Peyer's patch (tissue), 4 donors: ENCODE measurements at regions not wholly inside any gene's neighbourhood (a gene's known extent, or its start where the extent isn't known, plus 50 kb on each side); places are given as distances from the start of the nearest gene placed in this dataset.

ENCODE experiments used
- DNase-seq, 3 donors: peaks; one replicate each; pipeline ENCODE4 v3.0.0-alpha.2; 2017 to 2019
- H3K27ac ChIP-seq, 4 donors: fragments of 200-600 bp; sonication (generic); one replicate each; pipeline ENCODE4 v1.5.1; 2016 to 2019
- H3K27me3 ChIP-seq, 2 donors: fragments of 200-600 bp; sonication (generic); one replicate each; pipeline ENCODE4 v1.5.1; 2019
- H3K36me3 ChIP-seq, 3 donors: fragments of 200-600 bp; sonication (generic); one replicate each; pipeline ENCODE4 v1.5.1; 2016 to 2019
- H3K4me1 ChIP-seq, 4 donors: fragments of 200-600 bp; sonication (generic); one replicate each; pipeline ENCODE4 v1.5.1; 2016 to 2019
- H3K4me3 ChIP-seq, 4 donors: fragments of 200-600 bp; sonication (generic); 1 replicate in 3 of 4; 2 replicates in 1 of 4; pipeline ENCODE4 v1.5.1; 2016 to 2019; ENCODE audit warnings: mild to moderate bottlenecking in 1 of 4
- H3K9me3 ChIP-seq, 4 donors: fragments of 200-600 bp; sonication (generic); one replicate each; pipeline ENCODE4 v1.5.1; 2016 to 2019; ENCODE audit warnings: mild to moderate bottlenecking in 1 of 4
- POLR2A ChIP-seq, 2 donors: fragments of 450-650 bp; IDR thresholded peaks; one replicate each; pipeline ENCODE4 v1.5.1; 2017; ENCODE audit warnings: antibody characterized with exemption in 2 of 2, mild to moderate bottlenecking in 2 of 2, moderate library complexity in 2 of 2
- TF ChIP-seq, protein P1 (sequence below), 6 experiments: fragments of 450-650 bp in 4 of 6; fragments of 200-600 bp in 2 of 6; sonication (generic) in 1 of 6; IDR thresholded peaks; one replicate each; pipeline ENCODE4 v1.5.1; 2017 to 2019; ENCODE audit warnings: antibody characterized with exemption in 6 of 6, mild to moderate bottlenecking in 3 of 6, moderate library complexity in 1 of 6

DNA sequence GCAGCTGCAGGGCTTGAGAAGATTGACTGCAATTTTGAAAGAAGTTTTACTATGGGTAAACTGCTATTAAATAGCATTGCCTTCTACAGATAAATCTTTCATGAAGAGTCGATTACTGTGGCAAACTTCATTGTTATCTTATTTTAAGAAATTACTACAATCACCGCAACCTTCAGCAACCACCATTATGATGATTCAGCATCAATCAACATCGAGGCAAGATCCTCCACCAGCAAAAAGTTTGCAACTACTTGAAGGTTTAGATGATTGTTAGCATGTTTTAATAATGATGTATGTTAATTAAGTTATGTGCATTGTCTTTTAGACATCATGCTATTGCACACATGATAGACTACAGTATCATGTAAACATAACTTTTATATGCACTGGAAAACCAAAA, 1511.0 kb downstream of the FSTL5 start:
- H3K9me3 ChIP-seq = no peaks in the 10 kb centered on the region
- no peak overlapping the region for H3K4me3 ChIP-seq
- H3K27me3 ChIP-seq = no peaks in the 10 kb centered on the region
- H3K27ac ChIP-seq = no peak overlapping the region
- H3K4me1 ChIP-seq = no peaks in the 10 kb centered on the region
- no peaks in the 10 kb centered on the region for H3K36me3 ChIP-seq
- DNase-seq = no peak
- no peak for TF ChIP-seq POLR2A (IDR thresholded peaks at IDR 0.05)
- TF ChIP-seq, protein P1, sequence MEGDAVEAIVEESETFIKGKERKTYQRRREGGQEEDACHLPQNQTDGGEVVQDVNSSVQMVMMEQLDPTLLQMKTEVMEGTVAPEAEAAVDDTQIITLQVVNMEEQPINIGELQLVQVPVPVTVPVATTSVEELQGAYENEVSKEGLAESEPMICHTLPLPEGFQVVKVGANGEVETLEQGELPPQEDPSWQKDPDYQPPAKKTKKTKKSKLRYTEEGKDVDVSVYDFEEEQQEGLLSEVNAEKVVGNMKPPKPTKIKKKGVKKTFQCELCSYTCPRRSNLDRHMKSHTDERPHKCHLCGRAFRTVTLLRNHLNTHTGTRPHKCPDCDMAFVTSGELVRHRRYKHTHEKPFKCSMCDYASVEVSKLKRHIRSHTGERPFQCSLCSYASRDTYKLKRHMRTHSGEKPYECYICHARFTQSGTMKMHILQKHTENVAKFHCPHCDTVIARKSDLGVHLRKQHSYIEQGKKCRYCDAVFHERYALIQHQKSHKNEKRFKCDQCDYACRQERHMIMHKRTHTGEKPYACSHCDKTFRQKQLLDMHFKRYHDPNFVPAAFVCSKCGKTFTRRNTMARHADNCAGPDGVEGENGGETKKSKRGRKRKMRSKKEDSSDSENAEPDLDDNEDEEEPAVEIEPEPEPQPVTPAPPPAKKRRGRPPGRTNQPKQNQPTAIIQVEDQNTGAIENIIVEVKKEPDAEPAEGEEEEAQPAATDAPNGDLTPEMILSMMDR (IDR thresholded peaks at IDR 0.05) = no peak

DNA sequence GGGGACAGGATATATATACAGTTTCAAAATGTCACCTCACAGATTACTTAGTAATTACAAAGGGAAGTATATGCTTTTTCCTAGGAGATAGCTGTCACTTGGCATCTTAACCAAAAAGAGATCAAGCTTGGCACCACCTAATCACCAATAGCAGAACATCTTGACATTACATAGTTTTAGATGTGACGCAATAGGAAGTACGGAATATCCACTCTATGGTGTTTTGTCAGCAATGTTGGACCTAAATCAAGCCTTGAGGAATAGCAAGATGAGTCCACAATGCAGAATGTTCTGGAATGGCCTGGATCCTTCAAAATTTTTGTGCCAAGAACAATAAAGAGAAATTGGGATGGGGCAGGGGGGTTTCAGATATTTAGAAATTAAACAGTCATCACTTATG, 1488.2 kb downstream of the FSTL5 start:
- no peak for DNase-seq
- Histone ChIP-seq H3K27ac (no peak overlapping the region), H3K36me3 (no peaks in the 10 kb centered on the region), H3K27me3 (no peaks in the 10 kb centered on the region), H3K4me1 (no peaks in the 10 kb centered on the region), H3K9me3 (no peaks in the 10 kb centered on the region), H3K4me3 (no peak overlapping the region)
- TF ChIP-seq POLR2A (IDR thresholded peaks at IDR 0.05) = no peak
- TF ChIP-seq, protein P1 (IDR thresholded peaks at IDR 0.05) = no peak

DNA sequence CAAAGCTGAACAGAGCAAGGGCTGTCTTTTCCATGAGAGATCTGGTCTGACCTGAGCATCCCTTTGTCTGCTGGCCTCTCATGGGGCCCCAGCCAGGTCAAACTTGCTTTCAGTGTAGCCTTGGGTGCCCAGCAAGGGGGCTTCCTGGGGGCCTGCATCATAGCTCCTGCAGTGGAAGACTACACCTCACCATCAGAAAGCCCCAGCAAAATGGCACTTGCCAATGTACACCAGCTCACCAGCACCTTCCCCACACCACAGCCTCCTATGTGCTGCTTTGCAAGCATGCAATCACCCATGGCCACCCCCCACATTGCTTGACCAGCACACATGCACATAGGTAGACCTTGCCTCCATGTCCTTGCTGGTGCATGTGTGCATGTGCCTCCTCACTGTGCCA, 1478.1 kb downstream of the FSTL5 start:
- H3K9me3 ChIP-seq = no peaks in the 10 kb centered on the region
- no peaks in the 10 kb centered on the region for H3K36me3 ChIP-seq
- no peak overlapping the region for H3K27ac ChIP-seq
- H3K27me3 ChIP-seq = no peaks in the 10 kb centered on the region
- H3K4me3 ChIP-seq = no peak overlapping the region
- TF ChIP-seq, protein P1 (IDR thresholded peaks at IDR 0.05) = no peak
- TF ChIP-seq POLR2A (IDR thresholded peaks at IDR 0.05) = no peak
- no peaks in the 10 kb centered on the region for H3K4me1 ChIP-seq
- DNase-seq = no peak

DNA sequence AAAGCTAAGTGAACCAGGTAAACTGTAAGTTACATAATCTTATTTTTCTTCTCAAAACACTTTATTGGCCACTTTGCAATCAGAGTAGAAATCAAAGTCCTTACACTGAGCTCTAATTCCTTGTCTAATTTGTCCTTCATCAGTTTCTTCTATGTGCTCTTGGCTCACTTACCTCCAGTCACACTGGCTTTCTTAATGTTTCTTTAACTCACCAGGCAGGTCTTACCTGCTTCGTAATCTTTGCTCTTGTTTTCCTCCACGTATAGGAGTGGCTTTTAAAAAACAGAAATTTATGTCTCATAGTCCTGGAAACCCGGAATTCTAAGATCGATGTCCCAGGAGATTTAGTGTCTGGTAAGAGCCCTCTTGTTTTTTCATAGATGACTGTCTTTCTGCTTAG, 1462.1 kb downstream of the FSTL5 start:
- TF ChIP-seq POLR2A (IDR thresholded peaks at IDR 0.05) = no peak
- Histone ChIP-seq H3K36me3 (no peaks in the 10 kb centered on the region), H3K27ac (no peak overlapping the region), H3K4me3 (no peak overlapping the region), H3K4me1 (no peaks in the 10 kb centered on the region), H3K27me3 (no peaks in the 10 kb centered on the region), H3K9me3 (no peaks in the 10 kb centered on the region)
- DNase-seq = no peak

DNA sequence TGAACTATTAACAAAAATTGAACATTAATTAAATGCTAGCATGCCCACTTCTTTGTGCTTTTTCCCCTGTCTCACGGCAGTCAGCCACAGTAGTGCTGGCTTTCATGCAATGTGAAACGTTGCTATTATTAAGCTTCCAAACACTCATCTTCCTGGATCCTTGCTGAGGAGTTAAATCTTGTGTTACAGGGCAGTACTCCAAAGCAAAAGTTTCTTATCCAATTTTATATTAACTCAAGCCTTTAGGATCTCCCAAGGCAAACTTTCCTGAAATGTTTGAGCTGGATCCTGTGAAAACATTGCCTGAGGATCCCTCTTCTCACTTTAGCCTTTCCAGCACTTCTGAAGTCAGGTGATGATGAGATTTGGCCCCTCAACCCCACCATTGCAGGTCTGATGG, 1454.8 kb downstream of the FSTL5 start:
- no peak overlapping the region for H3K4me3 ChIP-seq
- TF ChIP-seq, protein P1 (IDR thresholded peaks at IDR 0.05) = no peak
- no peak for TF ChIP-seq POLR2A (IDR thresholded peaks at IDR 0.05)
- no peaks in the 10 kb centered on the region for H3K36me3 ChIP-seq
- H3K27ac ChIP-seq = no peak overlapping the region
- H3K4me1 ChIP-seq = no peaks in the 10 kb centered on the region
- no peak for DNase-seq
- H3K9me3 ChIP-seq = no peaks in the 10 kb centered on the region
- no peaks in the 10 kb centered on the region for H3K27me3 ChIP-seq

DNA sequence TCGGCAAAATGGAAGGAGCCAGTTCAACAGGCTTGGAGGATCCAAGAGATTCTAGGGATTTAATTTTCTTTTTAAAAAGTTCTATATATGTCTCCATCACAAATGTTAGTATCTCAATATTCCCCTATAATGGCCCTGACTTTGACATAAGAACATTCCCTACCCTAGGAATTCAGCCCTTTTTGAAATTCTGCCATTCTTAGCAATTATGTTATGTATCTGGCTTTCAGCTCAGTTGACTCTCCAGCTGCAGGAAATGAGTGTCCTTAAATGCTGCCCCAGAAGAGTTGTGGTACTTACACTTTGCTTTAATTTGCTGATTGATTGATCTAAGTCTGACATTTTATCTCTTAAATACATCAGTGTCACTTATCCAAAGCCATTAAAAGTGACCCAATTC, 1454.3 kb downstream of the FSTL5 start:
- Histone ChIP-seq H3K27ac (no peak overlapping the region), H3K9me3 (no peaks in the 10 kb centered on the region), H3K36me3 (no peaks in the 10 kb centered on the region), H3K27me3 (no peaks in the 10 kb centered on the region), H3K4me3 (no peak overlapping the region), H3K4me1 (no peaks in the 10 kb centered on the region)
- no peak for DNase-seq
- TF ChIP-seq, protein P1 (IDR thresholded peaks at IDR 0.05) = no peak
- no peak for TF ChIP-seq POLR2A (IDR thresholded peaks at IDR 0.05)
